ENCODE measurements at regions not wholly inside any gene's neighbourhood (a gene's known extent, or its start where the extent isn't known, plus 50 kb on each side); places are given as distances from the start of the nearest gene placed in this dataset.

DNA sequence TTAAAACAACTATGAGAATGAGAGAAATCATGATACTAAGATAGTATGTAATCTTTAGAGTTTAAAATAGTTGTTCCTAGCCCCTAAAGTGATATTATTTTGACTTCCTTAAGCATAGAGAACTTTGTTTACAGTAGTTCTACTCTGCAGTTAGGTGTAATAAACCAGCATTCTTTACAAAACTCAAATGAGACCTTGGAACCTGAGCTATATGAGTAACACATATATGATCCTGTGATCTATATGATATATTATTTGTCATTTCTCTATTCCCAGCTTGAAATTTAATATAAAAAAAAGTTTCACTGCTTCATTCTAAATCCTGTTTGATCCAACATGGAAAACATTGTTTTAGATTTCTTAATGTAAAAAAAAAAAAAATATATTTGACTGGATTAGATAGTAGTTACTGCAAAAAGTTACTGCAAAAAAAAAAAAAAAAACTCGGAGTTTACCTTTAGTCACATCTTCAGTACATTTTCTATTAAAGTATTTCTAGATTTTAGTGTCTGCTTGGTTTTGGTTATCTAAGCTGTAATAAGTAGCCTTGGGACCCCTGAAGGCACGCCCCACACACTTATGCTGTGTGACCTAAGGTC, 463.8 kb downstream of the USP25 start:
- no peak for DNase-seq (ENCODE audit: low read depth)
- TF ChIP-seq, protein P1, sequence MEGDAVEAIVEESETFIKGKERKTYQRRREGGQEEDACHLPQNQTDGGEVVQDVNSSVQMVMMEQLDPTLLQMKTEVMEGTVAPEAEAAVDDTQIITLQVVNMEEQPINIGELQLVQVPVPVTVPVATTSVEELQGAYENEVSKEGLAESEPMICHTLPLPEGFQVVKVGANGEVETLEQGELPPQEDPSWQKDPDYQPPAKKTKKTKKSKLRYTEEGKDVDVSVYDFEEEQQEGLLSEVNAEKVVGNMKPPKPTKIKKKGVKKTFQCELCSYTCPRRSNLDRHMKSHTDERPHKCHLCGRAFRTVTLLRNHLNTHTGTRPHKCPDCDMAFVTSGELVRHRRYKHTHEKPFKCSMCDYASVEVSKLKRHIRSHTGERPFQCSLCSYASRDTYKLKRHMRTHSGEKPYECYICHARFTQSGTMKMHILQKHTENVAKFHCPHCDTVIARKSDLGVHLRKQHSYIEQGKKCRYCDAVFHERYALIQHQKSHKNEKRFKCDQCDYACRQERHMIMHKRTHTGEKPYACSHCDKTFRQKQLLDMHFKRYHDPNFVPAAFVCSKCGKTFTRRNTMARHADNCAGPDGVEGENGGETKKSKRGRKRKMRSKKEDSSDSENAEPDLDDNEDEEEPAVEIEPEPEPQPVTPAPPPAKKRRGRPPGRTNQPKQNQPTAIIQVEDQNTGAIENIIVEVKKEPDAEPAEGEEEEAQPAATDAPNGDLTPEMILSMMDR (IDR thresholded peaks at IDR 0.05; ENCODE audit: low read depth, low read length, missing control alignments) = no peak
- H3K4me3 ChIP-seq (ENCODE audit: low read depth, low read length) = peak overlapping the region; percentile 58
- in situ Hi-C loops (cut with HindIII; ENCODE audit: low sequenced_read_pairs) = loop anchor here (5.0 kb wide), 1 partner anchor 99 kb away; no protein-coding TSS in a partner anchor

DNA sequence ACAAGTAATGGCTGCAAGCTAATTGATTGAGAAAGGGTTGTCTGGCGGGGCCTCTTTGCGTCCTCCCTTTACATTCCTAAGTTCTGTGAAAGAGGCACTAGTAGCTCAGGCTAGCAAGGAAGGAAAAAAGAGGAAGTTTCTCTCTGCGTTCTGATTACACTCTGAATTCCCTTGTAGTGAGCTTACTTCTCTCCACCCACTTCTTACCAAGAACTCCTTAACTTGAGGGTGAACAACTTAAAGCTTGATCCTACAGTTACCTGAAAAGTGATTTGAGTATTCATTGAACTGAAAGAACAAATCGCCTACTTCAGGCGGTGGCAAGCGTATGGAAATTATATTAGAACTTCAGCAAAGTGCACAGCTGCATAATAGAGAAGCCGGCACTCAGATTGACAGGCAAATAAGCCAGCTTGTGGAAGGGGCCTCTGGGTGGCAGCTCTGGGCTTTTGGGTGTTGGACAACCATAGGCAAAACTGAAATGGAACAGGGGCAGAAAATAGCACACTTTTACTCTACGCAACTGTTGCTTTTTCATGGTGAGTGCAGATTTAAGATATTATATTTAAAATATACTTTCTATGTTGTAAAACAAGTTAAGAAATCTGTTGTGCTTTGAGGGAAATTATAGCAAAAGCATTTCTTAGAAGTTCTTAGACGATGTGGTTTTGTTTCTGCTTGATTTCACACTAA, 464.5 kb downstream of the USP25 start:
- DNase-seq (ENCODE audit: low read depth) = peak; percentile 51
- in situ Hi-C loops (cut with HindIII; ENCODE audit: low sequenced_read_pairs) = loop anchor here (5.0 kb wide), 1 partner anchor 98 kb away; no protein-coding TSS in a partner anchor
- peak overlapping the region; percentile 58 for H3K4me3 ChIP-seq (ENCODE audit: low read depth, low read length)

GRCh38 chr21:16194788-16195537, 465.2 kb downstream of the USP25 start:
- H3K4me3 ChIP-seq (ENCODE audit: low read depth, low read length) = peak overlapping the region; percentile 58
- DNase-seq (ENCODE audit: low read depth) = no peak
- TF ChIP-seq, protein P1 (IDR thresholded peaks at IDR 0.05; ENCODE audit: low read depth, low read length, missing control alignments) = no peak

More for the DNA sequence above, 464.5 kb downstream of the USP25 start:
- TF ChIP-seq, protein P1 (IDR thresholded peaks at IDR 0.05; ENCODE audit: low read depth, low read length, missing control alignments) = peak; percentile 44

GRCh38 chr21:16195538-16195910, 465.7 kb downstream of the USP25 start:
- H3K4me3 ChIP-seq (ENCODE audit: low read depth, low read length) = peak overlapping the region; percentile 58
- TF ChIP-seq, protein P1 (IDR thresholded peaks at IDR 0.05; ENCODE audit: low read depth, low read length, missing control alignments) = no peak
- peak; percentile 45 for DNase-seq (ENCODE audit: low read depth)
- in situ Hi-C loops (cut with HindIII; ENCODE audit: low sequenced_read_pairs) = no loop called here

More at GRCh38 chr21:16194788-16195537, 465.2 kb downstream of the USP25 start:
- in situ Hi-C loops (cut with HindIII; ENCODE audit: low sequenced_read_pairs) = loop anchor here (5.0 kb wide), 1 partner anchor 97 kb away; no protein-coding TSS in a partner anchor

DNA sequence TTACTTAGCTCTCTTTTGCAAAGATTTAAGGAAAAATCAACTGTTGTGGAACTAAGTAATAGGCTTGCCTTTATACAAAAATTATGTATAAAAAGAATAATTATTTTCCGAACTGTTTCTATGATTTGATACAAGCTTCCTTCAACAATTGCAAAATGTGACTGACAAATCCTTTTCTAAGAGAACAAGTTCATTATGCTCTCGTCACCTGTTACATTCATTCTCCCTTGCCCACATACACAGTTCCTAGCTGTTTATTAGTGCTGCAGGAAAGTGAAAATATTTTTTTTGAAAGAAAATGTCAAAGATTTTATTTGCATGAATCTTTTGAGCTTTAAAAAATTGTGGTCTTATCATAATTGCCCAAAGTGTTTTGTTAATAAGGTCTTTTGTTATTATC, 466.2 kb downstream of the USP25 start:
- in situ Hi-C loops (cut with HindIII; ENCODE audit: low sequenced_read_pairs) = no loop called here
- no peak for DNase-seq (ENCODE audit: low read depth)
- peak overlapping the region; percentile 58 for H3K4me3 ChIP-seq (ENCODE audit: low read depth, low read length)
- TF ChIP-seq, protein P1 (IDR thresholded peaks at IDR 0.05; ENCODE audit: low read depth, low read length, missing control alignments) = no peak

- TF ChIP-seq, protein P1 (IDR thresholded peaks at IDR 0.05; ENCODE audit: low read depth, low read length, missing control alignments) = no peak
- DNase-seq (ENCODE audit: low read depth) = no peak
- in situ Hi-C loops (cut with HindIII; ENCODE audit: low sequenced_read_pairs) = no loop called here
- H3K4me3 ChIP-seq (ENCODE audit: low read depth, low read length) = no peak overlapping the region
Measured at GRCh38 chr21:16198546-16198945, 468.8 kb downstream of the USP25 start.

Data from astrocyte of the cerebellum (primary cell).